Keratinocyte (primary cell): ENCODE measurements at regions not wholly inside any gene's neighbourhood (a gene's known extent, or its start where the extent isn't known, plus 50 kb on each side); places are given as distances from the start of the nearest gene placed in this dataset.

Experiments used
- DNase-seq: peaks from one replicate; pipeline ENCODE4 v3.0.0-alpha.2; 2011; ENCODE audit warnings: low read depth, missing footprints, low spot score
- FAIRE-seq: peaks from 2 replicates; lab custom pipeline; 2011; peaks lifted over from hg19 to GRCh38; lab: Jason Lieb, UNC
- H2AFZ ChIP-seq: 2 replicates; pipeline ENCODE4 v1.6.0; 2012; ENCODE audit warnings: low read length, control low read depth, inconsistent platforms; ENCODE audit not compliant: control insufficient read depth
- H3K27ac ChIP-seq: 2 replicates; pipeline ENCODE4 v1.5.1; 2011; ENCODE audit warnings: low read length; ENCODE audit not compliant: control insufficient read depth, insufficient read depth
- H3K27me3 ChIP-seq: 3 replicates; pipeline ENCODE4 v1.6.0; 2011; ENCODE audit warnings: low read length; ENCODE audit not compliant: control insufficient read depth, insufficient read depth; ENCODE audit errors: extremely low read depth
- H3K36me3 ChIP-seq, 2 experiments: 2 replicates in 1 of 2; 3 replicates in 1 of 2; pipeline ENCODE4 v1.5.1; 2011; ENCODE audit warnings: low read length in 2 of 2, mild to moderate bottlenecking in 1 of 2; ENCODE audit not compliant: control insufficient read depth in 2 of 2, insufficient read depth in 2 of 2; ENCODE audit errors: extremely low read depth in 1 of 2
- H3K4me1 ChIP-seq: 3 replicates; pipeline ENCODE4 v1.5.1; 2011; ENCODE audit warnings: low read length; ENCODE audit not compliant: control insufficient read depth, insufficient read depth; ENCODE audit errors: extremely low read depth
- H3K4me2 ChIP-seq: 3 replicates; pipeline ENCODE4 v1.6.0; 2011; ENCODE audit warnings: low read depth, low read length; ENCODE audit not compliant: control insufficient read depth, insufficient read depth; ENCODE audit errors: extremely low read depth
- H3K4me3 ChIP-seq, 3 experiments: fragments of 200-600 bp in 1 of 3; sonication (generic) in 1 of 3; 2 replicates in 2 of 3; 3 replicates in 1 of 3; pipeline ENCODE4 v1.5.1; 2011 to 2016; ENCODE audit warnings: low read length in 3 of 3, mild to moderate bottlenecking in 3 of 3, control low read depth in 2 of 3, inconsistent platforms in 1 of 3, low read depth in 1 of 3, mixed read lengths in 1 of 3, mixed run types in 1 of 3, moderate library complexity in 1 of 3; ENCODE audit not compliant: control insufficient read depth in 2 of 3, insufficient read depth in 2 of 3; ENCODE audit errors: extremely low read depth in 1 of 3
- H3K79me2 ChIP-seq: 2 replicates; pipeline ENCODE4 v1.6.0; 2012; ENCODE audit warnings: low read length; ENCODE audit not compliant: control insufficient read depth, insufficient read depth
- H3K9ac ChIP-seq: 3 replicates; pipeline ENCODE4 v1.6.0; 2011; ENCODE audit warnings: low read length; ENCODE audit not compliant: control insufficient read depth, insufficient read depth; ENCODE audit errors: extremely low read depth
- H3K9me1 ChIP-seq: 3 replicates; pipeline ENCODE4 v1.6.0; 2011; ENCODE audit warnings: low read length; ENCODE audit not compliant: control insufficient read depth, insufficient read depth; ENCODE audit errors: extremely low read depth
- H3K9me3 ChIP-seq: 2 replicates; pipeline ENCODE4 v1.5.1; 2012; ENCODE audit warnings: low read depth, low read length; ENCODE audit not compliant: control insufficient read depth
- H4K20me1 ChIP-seq: 3 replicates; pipeline ENCODE4 v1.6.0; 2011; ENCODE audit warnings: low read length; ENCODE audit not compliant: control insufficient read depth, insufficient read depth; ENCODE audit errors: extremely low read depth
- EZH2 ChIP-seq: IDR thresholded peaks from one replicate; pipeline ENCODE4 v1.6.1; 2012; ENCODE audit warnings: inconsistent platforms, mild to moderate bottlenecking, low read length, moderate library complexity
- dilution Hi-C: fragments of 300-500 bp; cut with MboI; formaldehyde crosslinking; loops from one replicate; pipeline ENCODE4 v1.7.0; 2020; ENCODE audit warnings: low sequenced_read_pairs; ENCODE audit not compliant: extremely low pct_ligation_motif_present
- TF ChIP-seq, protein P1 (sequence below), 3 experiments: IDR thresholded peaks in 1 of 3; conservative IDR thresholded peaks in 1 of 3; optimal IDR thresholded peaks in 1 of 3; 2 replicates in 2 of 3; 3 replicates in 1 of 3; pipeline versions ENCODE3 to v1.5.1; 2011; ENCODE audit warnings: low read length in 3 of 3, mild to moderate bottlenecking in 3 of 3, moderate library complexity in 2 of 3, control low read depth in 1 of 3, inconsistent platforms in 1 of 3; ENCODE audit not compliant: insufficient read depth in 2 of 3; ENCODE audit errors: extremely low read depth in 1 of 3

GRCh38 chr5:82661933-82662332, 383.8 kb upstream of the RPS23 start:
- Histone ChIP-seq H4K20me1 (no peaks in the 10 kb centered on the region), H3K4me2 (no peak overlapping the region), H2AFZ (no peak overlapping the region), H3K79me2 (no peaks in the 10 kb centered on the region), H3K27ac (no peak overlapping the region), H3K4me1 (no peaks in the 10 kb centered on the region), H3K9ac (no peak overlapping the region), H3K9me1 (no peaks in the 10 kb centered on the region), H3K4me3 (no peak overlapping the region), H3K36me3 (no peaks in the 10 kb centered on the region), H3K27me3 (no peaks in the 10 kb centered on the region), H3K9me3 (no peaks in the 10 kb centered on the region)
- TF ChIP-seq EZH2, result no peak
- TF ChIP-seq, protein P1, sequence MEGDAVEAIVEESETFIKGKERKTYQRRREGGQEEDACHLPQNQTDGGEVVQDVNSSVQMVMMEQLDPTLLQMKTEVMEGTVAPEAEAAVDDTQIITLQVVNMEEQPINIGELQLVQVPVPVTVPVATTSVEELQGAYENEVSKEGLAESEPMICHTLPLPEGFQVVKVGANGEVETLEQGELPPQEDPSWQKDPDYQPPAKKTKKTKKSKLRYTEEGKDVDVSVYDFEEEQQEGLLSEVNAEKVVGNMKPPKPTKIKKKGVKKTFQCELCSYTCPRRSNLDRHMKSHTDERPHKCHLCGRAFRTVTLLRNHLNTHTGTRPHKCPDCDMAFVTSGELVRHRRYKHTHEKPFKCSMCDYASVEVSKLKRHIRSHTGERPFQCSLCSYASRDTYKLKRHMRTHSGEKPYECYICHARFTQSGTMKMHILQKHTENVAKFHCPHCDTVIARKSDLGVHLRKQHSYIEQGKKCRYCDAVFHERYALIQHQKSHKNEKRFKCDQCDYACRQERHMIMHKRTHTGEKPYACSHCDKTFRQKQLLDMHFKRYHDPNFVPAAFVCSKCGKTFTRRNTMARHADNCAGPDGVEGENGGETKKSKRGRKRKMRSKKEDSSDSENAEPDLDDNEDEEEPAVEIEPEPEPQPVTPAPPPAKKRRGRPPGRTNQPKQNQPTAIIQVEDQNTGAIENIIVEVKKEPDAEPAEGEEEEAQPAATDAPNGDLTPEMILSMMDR (optimal IDR thresholded peaks at IDR 0.05 in 1 of 3, IDR thresholded peaks at IDR 0.05 in 1 of 3, conservative IDR thresholded peaks at IDR 0.05 in 1 of 3; ENCODE audit: extremely low read depth in 1 of 3, insufficient read depth in 2 of 3, low read length in 3 of 3), result no peak
- DNase-seq, result no peak
- dilution Hi-C loops, result no loop called here
- FAIRE-seq, result no peak

DNA sequence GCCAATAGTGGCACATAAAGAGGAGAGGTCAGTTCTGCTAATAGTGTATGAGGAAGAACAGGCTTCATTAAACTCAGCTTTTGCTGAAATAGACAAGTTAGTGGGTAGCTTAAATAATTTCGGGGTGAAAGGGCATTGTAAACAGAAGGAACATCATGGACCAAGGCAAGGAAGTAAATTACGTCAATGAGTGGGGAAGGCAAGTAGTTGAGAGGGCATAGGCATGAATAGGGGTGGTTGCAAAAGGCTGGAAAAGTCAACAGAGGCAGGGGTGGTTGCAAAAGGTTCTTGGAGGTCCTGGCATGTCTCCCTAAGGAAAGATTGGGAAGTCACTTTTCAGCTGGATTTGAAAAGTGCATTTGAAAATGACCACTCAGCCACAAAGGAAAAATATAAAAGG, 383.3 kb upstream of the RPS23 start:
- DNase-seq (no peak), FAIRE-seq (no peak)
- Histone ChIP-seq H3K4me3 (no peak overlapping the region), H3K27me3 (no peaks in the 10 kb centered on the region), H3K9me3 (no peaks in the 10 kb centered on the region), H3K4me1 (no peaks in the 10 kb centered on the region), H2AFZ (no peak overlapping the region), H3K9me1 (no peaks in the 10 kb centered on the region), H3K79me2 (no peaks in the 10 kb centered on the region), H3K4me2 (no peak overlapping the region), H4K20me1 (no peaks in the 10 kb centered on the region), H3K36me3 (no peaks in the 10 kb centered on the region), H3K27ac (no peak overlapping the region), H3K9ac (no peak overlapping the region)
- dilution Hi-C loops, result no loop called here
- TF ChIP-seq, protein P1 (optimal IDR thresholded peaks at IDR 0.05 in 1 of 3, IDR thresholded peaks at IDR 0.05 in 1 of 3, conservative IDR thresholded peaks at IDR 0.05 in 1 of 3; ENCODE audit: extremely low read depth in 1 of 3, insufficient read depth in 2 of 3, low read length in 3 of 3), result no peak
- no peak for TF ChIP-seq EZH2
